GM12873 (cell line): ENCODE measurements at regions not wholly inside any gene's neighbourhood (a gene's known extent, or its start where the extent isn't known, plus 50 kb on each side); places are given as distances from the start of the nearest gene placed in this dataset.

ENCODE experiments used
- TF ChIP-seq, protein P1 (sequence below): IDR thresholded peaks from 2 replicates; pipeline ENCODE4 v1.5.1; 2012; ENCODE audit warnings: low read depth, mild to moderate bottlenecking, moderate library complexity, low read length, control low read depth; ENCODE audit not compliant: insufficient read depth; ENCODE audit errors: missing control alignments

DNA sequence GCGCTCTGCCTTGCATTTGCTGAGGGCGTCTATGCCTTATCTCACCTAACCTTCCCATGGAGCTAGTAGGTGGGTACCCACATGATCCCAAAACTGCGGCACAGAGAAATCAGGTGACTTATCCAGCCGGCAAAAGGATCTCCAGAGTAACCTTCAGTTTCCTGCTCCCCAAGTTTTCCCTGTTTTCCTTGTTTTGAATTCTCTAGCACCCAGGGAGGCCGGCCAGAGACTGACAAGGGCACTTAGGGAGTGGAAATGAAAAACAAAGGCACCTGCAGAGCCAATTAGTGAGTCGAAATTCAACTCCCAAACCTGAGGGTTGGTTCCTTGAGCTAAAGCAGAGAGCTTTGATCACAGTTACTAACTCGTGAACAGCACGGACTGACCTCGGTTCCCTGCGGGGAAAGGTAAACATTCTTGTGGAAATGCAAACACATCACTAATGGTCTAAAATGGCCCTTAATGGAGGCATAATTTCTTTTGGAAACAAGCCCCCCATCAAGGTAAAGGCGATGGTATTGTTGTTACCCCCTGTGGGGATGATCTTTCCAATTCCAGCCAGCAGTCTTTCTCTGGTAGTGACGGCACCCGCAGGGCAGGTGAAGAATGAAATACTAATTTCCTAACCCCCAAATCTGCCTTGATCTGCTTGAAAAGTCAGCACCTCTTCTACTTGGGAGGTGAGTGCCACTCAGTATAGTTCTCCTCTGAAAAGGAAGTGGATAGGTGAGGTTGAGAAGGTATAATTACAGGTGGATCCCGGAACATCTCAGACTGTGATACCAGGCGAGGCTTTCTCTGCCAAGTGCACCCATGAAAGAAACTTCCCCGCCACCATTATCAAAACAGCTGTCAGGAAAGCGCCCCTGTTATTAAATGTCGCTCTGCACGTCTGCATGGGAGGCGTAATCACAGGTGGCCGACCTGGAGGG is 365.6 kb upstream of the AUTS2 start:
- TF ChIP-seq, protein P1, sequence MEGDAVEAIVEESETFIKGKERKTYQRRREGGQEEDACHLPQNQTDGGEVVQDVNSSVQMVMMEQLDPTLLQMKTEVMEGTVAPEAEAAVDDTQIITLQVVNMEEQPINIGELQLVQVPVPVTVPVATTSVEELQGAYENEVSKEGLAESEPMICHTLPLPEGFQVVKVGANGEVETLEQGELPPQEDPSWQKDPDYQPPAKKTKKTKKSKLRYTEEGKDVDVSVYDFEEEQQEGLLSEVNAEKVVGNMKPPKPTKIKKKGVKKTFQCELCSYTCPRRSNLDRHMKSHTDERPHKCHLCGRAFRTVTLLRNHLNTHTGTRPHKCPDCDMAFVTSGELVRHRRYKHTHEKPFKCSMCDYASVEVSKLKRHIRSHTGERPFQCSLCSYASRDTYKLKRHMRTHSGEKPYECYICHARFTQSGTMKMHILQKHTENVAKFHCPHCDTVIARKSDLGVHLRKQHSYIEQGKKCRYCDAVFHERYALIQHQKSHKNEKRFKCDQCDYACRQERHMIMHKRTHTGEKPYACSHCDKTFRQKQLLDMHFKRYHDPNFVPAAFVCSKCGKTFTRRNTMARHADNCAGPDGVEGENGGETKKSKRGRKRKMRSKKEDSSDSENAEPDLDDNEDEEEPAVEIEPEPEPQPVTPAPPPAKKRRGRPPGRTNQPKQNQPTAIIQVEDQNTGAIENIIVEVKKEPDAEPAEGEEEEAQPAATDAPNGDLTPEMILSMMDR = no peak

DNA sequence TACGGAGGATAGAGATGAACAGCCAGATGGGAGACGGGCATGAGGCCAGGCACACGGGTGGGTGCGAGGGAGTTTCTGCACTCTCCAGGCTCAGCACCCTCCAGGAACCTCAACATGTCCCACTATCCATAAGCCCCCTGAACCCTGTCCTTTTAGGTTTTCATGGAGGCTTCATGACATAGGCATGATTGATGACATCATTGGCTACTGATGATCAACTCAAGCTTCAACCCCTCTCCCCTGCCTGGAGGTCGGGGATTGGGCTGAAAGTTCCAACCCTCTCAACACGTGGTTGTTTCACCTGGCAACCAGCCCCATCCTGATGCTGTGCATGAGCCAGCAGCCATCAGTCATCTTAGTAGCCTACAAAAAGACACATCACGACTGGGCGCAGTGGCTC is 360.7 kb upstream of the AUTS2 start:
- TF ChIP-seq, protein P1 = no peak

DNA sequence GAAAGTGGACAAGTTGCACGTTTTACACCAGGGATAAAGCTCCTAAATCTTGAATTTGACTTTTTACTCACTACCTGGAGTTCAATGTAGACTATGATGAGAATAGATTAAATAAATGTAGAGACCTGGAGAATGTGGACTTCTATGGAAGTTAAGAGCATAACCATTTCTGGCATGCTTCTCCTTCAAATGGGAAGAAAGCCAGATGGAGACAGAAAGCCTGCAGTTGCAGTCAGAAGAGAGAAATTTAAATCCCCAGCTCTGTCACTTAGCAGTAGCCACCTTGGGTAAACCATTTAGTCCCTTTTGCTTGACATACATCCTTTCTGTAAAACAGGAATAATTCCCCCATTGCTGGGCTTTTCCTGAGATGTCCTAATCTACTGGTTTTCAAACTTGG is 355.3 kb upstream of the AUTS2 start:
- TF ChIP-seq, protein P1 = no peak

DNA sequence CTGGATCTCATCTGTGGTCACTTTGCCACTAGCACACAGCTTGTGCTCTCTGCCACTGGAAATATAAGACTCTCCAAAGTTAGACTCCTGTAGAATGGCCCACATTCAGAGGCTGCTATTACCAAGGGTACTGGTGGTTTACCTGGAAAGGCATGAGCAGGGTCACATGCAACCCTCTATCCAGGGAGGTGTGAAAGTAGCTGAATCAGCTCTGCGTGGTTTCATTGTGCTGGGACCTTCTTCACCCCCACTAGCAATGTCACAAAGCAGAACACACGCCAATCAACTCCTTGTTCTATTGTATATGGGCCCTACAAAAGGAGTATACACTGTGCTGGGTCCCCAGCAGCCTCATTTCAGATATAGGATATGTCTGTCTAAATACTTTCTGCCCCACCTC is 353.6 kb upstream of the AUTS2 start:
- TF ChIP-seq, protein P1 = no peak

DNA sequence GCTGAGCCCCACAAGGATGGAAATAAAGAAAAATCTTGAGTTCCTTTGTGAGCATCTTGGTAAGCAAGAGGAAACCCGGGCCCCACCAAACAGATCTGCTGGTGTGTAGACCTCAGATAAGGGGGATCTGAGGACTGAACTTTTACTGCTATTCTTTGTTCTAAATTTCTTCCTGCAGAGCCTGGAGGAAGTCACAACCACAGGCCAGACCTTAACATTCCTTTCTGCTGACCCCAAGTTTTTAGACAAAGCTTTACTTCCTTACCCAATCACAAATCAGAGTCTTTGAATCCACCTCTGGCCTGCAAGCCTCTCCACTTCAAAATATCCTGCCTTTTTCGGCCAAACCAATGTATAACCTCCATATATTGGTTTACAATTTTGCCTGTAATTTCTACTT is 352.6 kb upstream of the AUTS2 start:
- TF ChIP-seq, protein P1 = no peak

DNA sequence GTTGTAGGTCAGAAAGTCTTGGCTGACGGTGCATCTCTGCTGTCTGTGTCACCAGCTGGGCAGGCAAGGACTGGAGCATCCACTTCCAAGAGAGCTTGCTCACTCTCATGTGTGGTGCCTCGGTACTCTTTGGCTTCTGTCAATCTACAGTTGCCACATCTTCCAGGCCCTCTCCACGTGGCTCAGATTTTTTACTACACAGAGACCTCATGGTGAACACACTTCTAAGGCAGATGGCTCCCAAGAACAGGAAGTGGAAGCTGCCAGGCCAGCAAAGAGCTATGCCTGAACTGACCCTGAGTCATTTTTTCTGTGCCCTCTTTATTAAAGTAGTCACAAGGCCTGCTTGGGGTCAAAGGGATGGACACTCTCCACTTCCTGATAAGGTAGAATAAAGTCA is 351.5 kb upstream of the AUTS2 start:
- TF ChIP-seq, protein P1 = no peak

DNA sequence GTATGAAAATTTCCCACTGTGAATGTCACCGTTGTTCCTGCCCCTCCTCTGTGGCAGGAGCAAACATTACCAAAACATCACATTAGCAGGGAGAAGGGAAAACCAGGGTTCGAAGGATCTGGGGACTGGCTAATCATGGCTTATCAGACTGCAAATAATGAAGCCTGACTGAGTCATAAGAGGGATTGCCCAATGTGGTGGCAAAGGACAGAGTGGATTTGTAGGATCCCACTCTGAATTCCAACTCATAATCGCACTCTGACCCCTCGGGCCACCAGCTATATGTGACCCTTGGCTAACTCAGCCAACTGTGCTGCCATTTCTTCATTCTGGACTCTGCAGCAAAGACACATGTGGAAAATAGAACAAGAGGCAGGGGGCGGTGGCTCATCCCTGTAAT is 347.3 kb upstream of the AUTS2 start:
- TF ChIP-seq, protein P1 = no peak
